H7 (cell line): ENCODE measurements at regions not wholly inside any gene's neighbourhood (a gene's known extent, or its start where the extent isn't known, plus 50 kb on each side); places are given as distances from the start of the nearest gene placed in this dataset.

Source experiments
- DNase-seq: peaks from one replicate; pipeline ENCODE4 v3.0.0; 2012
- H3K27me3 ChIP-seq: 2 replicates; pipeline ENCODE4 v1.6.0; 2011; ENCODE audit warnings: mild to moderate bottlenecking, low read length; ENCODE audit not compliant: control insufficient read depth, insufficient read depth
- H3K36me3 ChIP-seq: replicated peaks from 2 replicates; pipeline ENCODE4 v1.5.1; 2011; ENCODE audit warnings: low read length; ENCODE audit not compliant: control insufficient read depth, insufficient read depth
- H3K4me3 ChIP-seq: 2 replicates; pipeline ENCODE4 v1.5.1; 2011; ENCODE audit warnings: low read depth, mild to moderate bottlenecking, control low read depth, low read length, moderate library complexity; ENCODE audit not compliant: insufficient read depth

DNA sequence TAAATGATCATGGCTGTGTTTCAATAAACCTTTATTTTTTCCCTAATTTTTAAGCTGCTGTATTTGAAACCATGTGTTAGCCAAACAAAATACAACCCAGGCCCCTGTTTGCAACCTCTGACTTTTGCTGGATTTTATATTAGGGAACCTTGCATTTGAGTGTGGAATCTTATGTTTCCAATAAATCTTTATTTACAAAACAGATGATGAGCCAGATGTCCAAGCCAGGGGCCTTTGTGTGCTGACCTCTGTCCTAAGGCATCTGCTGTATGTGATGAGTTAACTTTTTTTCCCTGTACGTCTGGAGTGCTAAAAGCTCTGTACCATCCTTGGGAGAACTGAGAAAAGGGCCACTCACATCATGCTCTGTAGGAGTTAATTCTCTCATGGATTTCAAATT is 162.9 kb downstream of the TRIB2 start:
- H3K27me3 ChIP-seq, result no peaks in the 10 kb centered on the region
- no peak for DNase-seq
- no peak overlapping the region for H3K4me3 ChIP-seq
- no peaks in the 10 kb centered on the region for H3K36me3 ChIP-seq

DNA sequence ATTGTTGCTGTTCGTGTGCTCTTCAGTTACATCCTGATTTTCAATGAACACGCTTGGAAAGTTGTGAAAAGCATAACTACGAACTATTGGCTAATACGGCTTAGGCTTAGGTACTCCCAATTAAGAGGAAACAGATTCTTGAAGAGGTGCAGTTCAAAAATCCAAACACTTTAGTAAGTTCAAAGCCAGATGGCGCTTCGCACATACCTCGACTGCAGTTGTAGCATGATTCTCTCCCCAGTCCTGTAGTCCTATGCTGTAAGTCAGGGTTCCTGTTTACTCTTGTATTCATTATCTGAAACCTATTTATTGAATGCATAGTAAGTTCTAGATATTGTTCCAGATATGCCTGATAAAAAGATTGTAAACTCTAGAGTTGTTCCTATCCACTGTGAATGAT is 165.2 kb downstream of the TRIB2 start:
- no peak for DNase-seq
- Histone ChIP-seq H3K27me3 (no peaks in the 10 kb centered on the region), H3K36me3 (no peaks in the 10 kb centered on the region), H3K4me3 (no peak overlapping the region)

DNA sequence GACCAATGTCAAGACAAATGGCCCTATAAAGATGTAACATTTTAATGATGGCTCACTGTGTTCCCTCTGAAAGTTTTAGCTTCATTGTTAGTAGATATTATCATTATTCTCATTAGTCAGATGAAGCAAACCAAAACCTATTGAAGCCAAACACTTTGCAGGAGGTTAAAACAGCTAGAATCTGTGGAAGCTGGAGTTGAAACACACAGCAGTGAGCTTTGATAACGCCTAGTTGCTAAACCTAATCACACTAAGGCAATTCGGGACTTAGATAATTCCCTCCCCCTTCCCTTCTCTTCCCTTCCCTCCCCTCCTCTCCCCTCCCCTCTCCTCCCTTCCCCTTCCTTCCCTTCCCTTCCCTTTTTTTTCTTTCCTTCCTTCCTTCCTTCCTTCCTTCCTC is 165.7 kb downstream of the TRIB2 start:
- DNase-seq, result no peak
- Histone ChIP-seq H3K27me3 (no peaks in the 10 kb centered on the region), H3K36me3 (no peaks in the 10 kb centered on the region), H3K4me3 (no peak overlapping the region)

DNA sequence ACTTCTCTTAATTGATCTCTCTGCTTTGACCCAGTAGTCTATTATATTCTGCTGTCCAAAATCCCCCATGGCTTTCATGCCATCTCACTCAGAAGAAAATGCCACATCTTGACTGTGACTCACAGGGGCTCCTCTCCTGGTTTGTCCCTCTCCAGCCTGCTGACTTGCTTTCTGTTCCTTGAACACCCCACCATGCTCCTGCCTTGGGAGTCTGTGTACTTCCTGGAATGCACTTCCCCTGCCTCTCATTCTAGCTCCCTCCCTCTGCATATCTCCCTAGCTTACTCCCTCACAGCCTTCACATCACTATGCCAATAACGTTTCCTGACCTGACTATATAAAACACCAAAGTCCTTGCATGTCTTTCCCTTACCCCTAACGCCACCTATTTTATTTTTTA is 167.2 kb downstream of the TRIB2 start:
- Histone ChIP-seq H3K4me3 (no peak overlapping the region), H3K27me3 (no peaks in the 10 kb centered on the region)

DNA sequence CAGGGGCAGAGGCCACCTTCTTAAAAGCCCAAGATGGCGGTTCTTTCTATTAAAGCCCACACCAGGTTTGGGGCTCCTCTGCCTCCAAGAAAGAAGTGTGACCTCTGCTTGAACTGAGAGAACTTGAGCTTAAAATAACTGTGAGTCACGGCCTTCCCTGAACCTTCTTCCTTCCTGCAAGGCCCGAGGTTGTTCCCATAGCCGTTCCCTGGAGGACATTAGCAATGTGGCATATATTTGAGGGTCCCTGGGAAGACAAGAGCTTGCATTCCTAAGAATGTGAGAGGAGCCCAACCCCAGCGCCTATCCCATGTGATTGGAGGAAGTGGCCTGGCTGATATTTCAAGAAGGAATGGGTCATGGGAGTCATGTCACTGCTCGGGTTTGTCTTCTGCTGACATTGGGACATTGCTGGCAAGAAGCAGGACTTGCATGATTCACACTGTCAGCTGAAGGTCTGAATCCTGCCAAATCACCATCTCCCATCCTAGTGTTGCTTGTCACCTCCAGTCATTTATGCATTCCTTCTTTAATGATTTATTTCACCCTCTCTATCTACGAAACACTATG is 168.1 kb downstream of the TRIB2 start:
- DNase-seq, result no peak
- no peak overlapping the region for H3K4me3 ChIP-seq
- no peaks in the 10 kb centered on the region for H3K36me3 ChIP-seq
- H3K27me3 ChIP-seq, result no peaks in the 10 kb centered on the region

More for the DNA sequence above, 167.2 kb downstream of the TRIB2 start:
- no peak for DNase-seq
- no peaks in the 10 kb centered on the region for H3K36me3 ChIP-seq

DNA sequence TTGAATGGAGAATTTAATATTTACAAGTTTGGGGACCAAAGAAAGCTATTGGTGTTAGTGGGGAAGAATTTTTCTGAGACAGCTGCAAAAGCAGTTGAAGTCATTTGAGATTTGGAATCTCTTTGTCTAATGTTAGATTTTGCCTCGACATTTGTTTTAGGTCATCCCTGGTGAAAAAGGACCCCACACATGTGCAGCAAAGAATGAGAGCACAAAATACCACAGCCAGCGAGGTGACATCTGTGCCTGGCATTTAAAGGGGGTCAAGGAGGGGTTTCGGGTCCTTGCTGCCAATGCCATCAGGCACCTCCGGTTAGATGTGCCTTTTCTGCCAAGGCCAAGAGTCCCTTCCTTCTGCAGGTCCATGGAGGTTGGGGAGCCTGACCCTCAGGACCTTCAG is 173.3 kb downstream of the TRIB2 start:
- Histone ChIP-seq H3K4me3 (no peak overlapping the region), H3K27me3 (no peaks in the 10 kb centered on the region), H3K36me3 (no peaks in the 10 kb centered on the region)
- DNase-seq, result no peak

DNA sequence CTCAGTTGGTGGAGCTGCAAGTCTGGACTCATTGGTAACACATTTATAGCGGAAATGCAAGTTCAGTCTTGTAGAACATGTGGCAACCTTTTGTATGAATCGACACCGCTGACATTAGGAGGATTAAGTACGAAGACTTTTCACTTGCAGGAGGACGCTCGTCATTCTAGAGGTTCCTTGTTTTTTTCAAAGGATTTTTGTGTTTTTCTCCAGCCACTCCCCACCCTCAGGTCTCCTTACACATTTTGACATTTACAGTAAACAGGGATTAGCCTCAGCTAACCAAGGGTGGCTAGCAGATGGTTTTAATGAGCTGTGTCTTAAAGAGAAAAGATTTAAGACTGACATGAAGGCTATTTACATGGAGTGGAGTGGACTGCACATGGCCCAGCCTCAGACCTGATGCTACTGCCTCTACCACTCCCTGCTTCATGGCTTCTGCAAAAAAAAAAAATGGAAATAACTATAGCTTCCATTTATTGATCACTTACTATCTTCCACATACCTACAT is 173.8 kb downstream of the TRIB2 start:
- Histone ChIP-seq H3K27me3 (no peaks in the 10 kb centered on the region), H3K4me3 (no peak overlapping the region), H3K36me3 (no peaks in the 10 kb centered on the region)
- no peak for DNase-seq

DNA sequence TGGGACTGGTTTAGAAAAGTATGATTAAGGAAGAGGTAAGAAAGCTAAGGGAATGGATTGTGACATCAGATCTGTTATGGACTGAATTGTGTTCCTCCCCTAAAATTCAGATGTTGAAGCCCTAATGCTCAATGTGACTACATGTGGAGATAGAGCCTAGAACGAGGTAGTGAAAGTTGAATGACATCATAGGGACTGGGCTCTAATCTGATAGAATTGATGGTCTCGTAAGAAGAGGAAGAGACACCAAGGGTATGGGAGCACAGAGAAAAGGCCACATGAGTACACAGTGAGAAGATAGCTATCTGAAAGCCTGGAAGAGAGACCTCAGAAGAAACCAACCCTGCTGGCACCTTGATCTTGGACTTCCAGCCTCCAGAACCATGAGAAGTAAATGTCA is 178.3 kb downstream of the TRIB2 start:
- H3K4me3 ChIP-seq, result no peak overlapping the region
- H3K36me3 ChIP-seq, result no peaks in the 10 kb centered on the region
- no peak for DNase-seq
- no peaks in the 10 kb centered on the region for H3K27me3 ChIP-seq

DNA sequence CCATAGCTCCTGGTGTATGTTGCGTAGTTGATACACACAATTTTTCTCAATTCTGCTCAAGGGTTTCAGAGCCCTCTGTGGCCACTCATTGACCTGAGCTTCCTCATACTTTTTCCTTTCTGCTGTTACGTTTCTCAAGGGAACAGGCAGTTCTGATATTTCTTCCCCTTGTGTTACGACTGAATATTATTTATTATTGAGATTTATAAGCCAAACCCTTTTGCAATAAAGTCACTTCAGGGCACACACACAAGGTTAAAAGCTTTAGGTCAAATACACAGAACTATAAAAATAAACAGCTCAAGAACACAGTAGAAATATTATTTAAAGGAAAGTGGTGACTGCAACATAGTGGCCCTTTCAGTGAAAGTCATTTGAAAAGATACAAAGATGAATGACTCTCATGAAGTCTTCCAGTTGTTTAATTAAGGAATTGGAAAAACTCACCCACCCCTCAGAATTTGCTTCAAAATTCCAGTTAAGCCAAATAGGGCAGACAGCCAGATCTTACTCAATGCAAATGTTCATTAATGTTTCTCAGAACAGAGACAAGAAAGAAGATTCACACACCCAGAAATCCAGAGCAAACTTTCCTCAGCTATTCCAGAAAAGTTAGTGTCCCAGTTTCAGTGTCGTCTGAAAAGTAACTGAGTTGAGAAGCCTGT is 179.7 kb downstream of the TRIB2 start:
- DNase-seq, result no peak
- no peak overlapping the region for H3K4me3 ChIP-seq
- no peaks in the 10 kb centered on the region for H3K27me3 ChIP-seq

DNA sequence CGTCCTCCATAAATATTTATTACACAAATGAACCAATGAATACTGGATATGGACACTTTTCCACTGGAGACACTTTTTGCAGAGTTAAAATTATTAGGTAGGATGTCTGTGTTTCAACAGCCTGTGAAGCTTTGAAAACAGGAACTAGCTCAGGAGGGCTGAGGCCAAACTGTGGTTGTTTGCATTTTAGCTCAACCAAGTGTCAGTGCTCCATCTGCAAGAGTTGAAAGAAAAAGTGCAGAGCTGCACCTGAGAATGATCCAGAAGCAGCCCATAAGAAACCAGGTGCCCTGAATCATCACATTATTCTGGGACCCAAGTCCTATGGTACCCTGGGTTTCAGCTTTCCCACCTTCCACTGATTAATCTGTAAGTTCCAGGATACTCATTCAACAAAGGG is 180.4 kb downstream of the TRIB2 start:
- H3K27me3 ChIP-seq, result no peaks in the 10 kb centered on the region

More for the DNA sequence above, 179.7 kb downstream of the TRIB2 start:
- no peaks in the 10 kb centered on the region for H3K36me3 ChIP-seq

DNA sequence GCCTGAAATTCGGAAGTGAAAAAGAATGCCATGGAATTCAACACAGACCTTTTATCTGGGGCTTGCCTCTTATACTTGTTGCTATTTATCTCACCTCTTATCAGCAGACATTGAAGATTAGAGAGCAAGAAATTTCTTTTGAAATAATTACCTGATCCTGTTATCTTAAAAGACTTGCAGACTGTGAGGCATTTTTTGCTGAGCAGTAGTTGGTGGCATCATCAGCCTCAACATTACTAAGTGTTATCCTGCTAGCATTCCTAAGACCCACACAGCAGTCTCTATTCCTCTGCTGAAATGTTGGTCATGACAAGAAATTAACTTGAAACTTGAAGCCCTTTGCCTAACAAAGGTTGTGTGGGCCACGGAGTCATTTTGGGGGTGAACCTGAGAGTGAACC is 186.5 kb downstream of the TRIB2 start:
- Histone ChIP-seq H3K27me3 (no peaks in the 10 kb centered on the region), H3K4me3 (no peak overlapping the region), H3K36me3 (no peaks in the 10 kb centered on the region)
- no peak for DNase-seq

More for the DNA sequence above, 180.4 kb downstream of the TRIB2 start:
- no peak for DNase-seq
- Histone ChIP-seq H3K36me3 (no peaks in the 10 kb centered on the region), H3K4me3 (no peak overlapping the region)

DNA sequence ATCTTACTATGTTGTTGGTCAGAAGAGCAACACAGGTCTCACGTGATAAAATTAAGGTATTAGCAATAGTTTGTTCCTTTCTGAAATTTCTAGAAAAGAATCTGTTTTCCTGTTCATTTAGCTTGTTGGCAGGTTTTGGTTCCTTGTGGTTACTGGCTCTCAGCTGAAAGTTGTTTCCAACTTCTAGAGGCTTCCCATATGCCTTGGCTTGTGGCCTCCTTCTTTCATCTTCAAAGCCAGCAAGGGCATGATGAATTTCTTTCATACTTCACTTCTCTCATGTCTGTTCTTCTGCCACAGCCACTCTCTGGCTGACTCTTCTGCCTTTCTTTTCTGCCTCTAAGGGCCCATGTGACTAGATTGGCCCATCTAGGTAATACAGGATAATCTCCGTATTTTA is 193.7 kb downstream of the TRIB2 start:
- no peak for DNase-seq
- no peaks in the 10 kb centered on the region for H3K36me3 ChIP-seq
- H3K27me3 ChIP-seq, result no peaks in the 10 kb centered on the region
- H3K4me3 ChIP-seq, result no peak overlapping the region

DNA sequence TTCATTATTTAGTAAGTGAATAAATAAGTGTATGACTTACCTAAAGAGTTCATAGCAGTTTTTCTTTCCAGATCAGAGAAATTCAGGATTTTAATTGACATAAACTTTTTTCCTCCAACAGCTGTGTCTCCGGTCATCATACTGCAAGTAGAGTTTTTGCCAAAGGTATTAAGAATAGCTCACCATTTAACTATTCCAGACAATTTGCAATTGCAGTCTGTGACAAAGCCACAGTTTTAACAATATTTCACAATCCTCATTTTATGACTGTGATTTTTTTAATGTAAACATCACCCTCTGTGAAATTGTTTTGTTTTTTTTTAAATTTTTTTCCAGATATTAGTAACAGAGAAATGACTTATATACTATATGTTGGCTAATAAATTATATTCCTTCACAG is 199.1 kb downstream of the TRIB2 start:
- Histone ChIP-seq H3K4me3 (no peak overlapping the region), H3K27me3 (no peaks in the 10 kb centered on the region), H3K36me3 (no peaks in the 10 kb centered on the region)
- no peak for DNase-seq

DNA sequence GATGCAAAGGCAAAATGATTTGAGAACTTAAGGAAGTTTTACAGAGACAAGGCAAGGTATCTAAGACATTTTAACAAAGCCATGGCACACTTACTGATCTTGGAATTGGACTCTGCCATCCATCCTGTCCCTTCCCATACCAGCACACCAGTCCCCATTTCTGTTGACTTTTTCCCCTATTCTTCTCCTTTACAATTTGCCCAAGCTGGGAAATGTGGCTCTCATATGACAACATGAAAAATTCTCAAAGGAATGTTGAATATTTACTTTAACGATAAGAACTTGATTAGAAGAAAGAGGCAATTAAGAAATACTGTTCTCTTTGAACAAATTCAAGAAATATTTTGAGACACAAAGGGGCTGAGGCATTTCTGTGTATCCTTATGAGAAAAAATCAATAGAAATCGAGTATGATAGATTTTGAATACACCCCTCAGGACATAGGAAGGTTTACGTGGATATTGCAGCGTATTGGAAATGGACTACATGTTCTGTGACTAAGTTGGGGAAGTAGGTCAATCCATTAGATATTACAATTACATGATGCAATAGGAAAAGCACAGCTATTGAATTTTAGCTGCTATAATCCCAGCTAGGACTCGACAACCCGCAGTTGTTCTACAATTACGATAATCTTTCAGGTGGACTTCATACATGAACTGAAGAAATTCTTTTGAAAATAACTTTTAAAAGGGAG is 201.6 kb downstream of the TRIB2 start:
- no peak overlapping the region for H3K4me3 ChIP-seq
- H3K36me3 ChIP-seq, result no peaks in the 10 kb centered on the region
- H3K27me3 ChIP-seq, result no peaks in the 10 kb centered on the region
- DNase-seq, result no peak

DNA sequence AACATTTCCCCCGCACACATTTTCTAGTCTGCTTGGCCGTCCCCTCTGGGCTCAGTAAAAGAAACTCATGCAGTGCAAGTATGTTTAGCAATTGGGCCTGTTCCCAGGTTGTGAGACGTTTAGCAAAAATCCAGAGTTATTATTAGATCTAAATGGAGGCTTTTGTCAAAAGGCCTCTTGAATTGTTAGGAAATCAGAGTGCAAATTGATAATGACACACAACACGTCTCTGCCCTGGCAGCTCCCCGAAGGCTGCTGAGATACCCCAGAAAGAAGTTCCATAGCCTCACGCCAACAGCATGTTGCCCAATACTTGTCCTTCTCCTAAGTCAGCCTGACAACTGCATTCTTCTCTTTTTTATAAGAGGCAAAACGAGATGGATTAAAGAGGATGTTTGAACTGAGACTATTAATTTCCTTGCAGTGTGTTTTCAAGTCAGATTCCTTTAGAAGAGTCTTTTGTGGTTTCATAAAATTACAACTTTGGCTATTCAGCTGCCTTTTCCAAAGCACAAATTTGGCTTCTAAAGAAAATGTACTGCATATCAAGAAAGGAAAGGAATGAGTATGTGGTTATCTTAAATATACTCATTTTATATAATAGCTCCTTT is 202.2 kb downstream of the TRIB2 start:
- no peak for DNase-seq
- no peaks in the 10 kb centered on the region for H3K36me3 ChIP-seq
- no peak overlapping the region for H3K4me3 ChIP-seq
- no peaks in the 10 kb centered on the region for H3K27me3 ChIP-seq
